ENCODE measurements at regions not wholly inside any gene's neighbourhood (a gene's known extent, or its start where the extent isn't known, plus 50 kb on each side); places are given as distances from the start of the nearest gene placed in this dataset.

GRCh38 chr13:105830821-105831220 is 704.6 kb downstream of the EFNB2 start:
- no peak overlapping the region for H3K27ac Mint-ChIP-seq
- no peaks in the 10 kb centered on the region for H3K4me1 Mint-ChIP-seq (ENCODE audit: low read depth)
- no peak overlapping the region for H3K4me3 Mint-ChIP-seq
- TF ChIP-seq CTCF (IDR thresholded peaks at IDR 0.05) = no peak
- H3K9me3 Mint-ChIP-seq = peaks cover 18% of the 10 kb centered on the region; the same call in 1 of the 2 replicates
- no peaks in the 10 kb centered on the region; the same call in 1 of the 2 replicates for H3K36me3 Mint-ChIP-seq (ENCODE audit: low read depth)
- DNase-seq = no peak
- H3K27me3 Mint-ChIP-seq (ENCODE audit: insufficient read depth) = no peaks in the 10 kb centered on the region; the same call in 1 of the 2 replicates

GRCh38 chr13:105827111-105827809 is 708.2 kb downstream of the EFNB2 start:
- H3K9me3 Mint-ChIP-seq = peaks cover 13% of the 10 kb centered on the region; the same call in 1 of the 2 replicates

GRCh38 chr13:105825071-105825470 is 710.4 kb downstream of the EFNB2 start:
- no peak for DNase-seq
- no peaks in the 10 kb centered on the region; the same call in 1 of the 2 replicates for H3K36me3 Mint-ChIP-seq (ENCODE audit: low read depth)
- H3K4me3 Mint-ChIP-seq = no peak overlapping the region
- TF ChIP-seq CTCF (IDR thresholded peaks at IDR 0.05) = no peak
- no peaks in the 10 kb centered on the region for H3K4me1 Mint-ChIP-seq (ENCODE audit: low read depth)
- no peak overlapping the region for H3K27ac Mint-ChIP-seq
- peaks cover 2% of the 10 kb centered on the region; the same call in 1 of the 2 replicates for H3K27me3 Mint-ChIP-seq (ENCODE audit: insufficient read depth)
- H3K9me3 Mint-ChIP-seq = peaks cover 8% of the 10 kb centered on the region; the same call in 1 of the 2 replicates

More at GRCh38 chr13:105827111-105827809, 708.2 kb downstream of the EFNB2 start:
- no peaks in the 10 kb centered on the region for H3K4me1 Mint-ChIP-seq (ENCODE audit: low read depth)
- no peaks in the 10 kb centered on the region; the same call in 1 of the 2 replicates for H3K36me3 Mint-ChIP-seq (ENCODE audit: low read depth)
- TF ChIP-seq CTCF (IDR thresholded peaks at IDR 0.05) = no peak
- H3K27me3 Mint-ChIP-seq (ENCODE audit: insufficient read depth) = peaks cover 2% of the 10 kb centered on the region; the same call in 1 of the 2 replicates
- no peak for DNase-seq
- no peak overlapping the region for H3K4me3 Mint-ChIP-seq
- no peak overlapping the region for H3K27ac Mint-ChIP-seq

GRCh38 chr13:105821337-105821736 is 714.1 kb downstream of the EFNB2 start:
- no peaks in the 10 kb centered on the region for H3K4me1 Mint-ChIP-seq (ENCODE audit: low read depth)
- H3K4me3 Mint-ChIP-seq = no peak overlapping the region
- peaks cover 3% of the 10 kb centered on the region; the same call in 1 of the 2 replicates for H3K9me3 Mint-ChIP-seq
- H3K27ac Mint-ChIP-seq = no peak overlapping the region
- H3K36me3 Mint-ChIP-seq (ENCODE audit: low read depth) = no peaks in the 10 kb centered on the region
- no peak for DNase-seq
- peaks cover 4% of the 10 kb centered on the region for H3K27me3 Mint-ChIP-seq (ENCODE audit: insufficient read depth)
- no peak for TF ChIP-seq CTCF (IDR thresholded peaks at IDR 0.05)

- no peaks in the 10 kb centered on the region for H3K36me3 Mint-ChIP-seq (ENCODE audit: low read depth)
- no peak overlapping the region for H3K4me3 Mint-ChIP-seq
- no peaks in the 10 kb centered on the region for H3K4me1 Mint-ChIP-seq (ENCODE audit: low read depth)
- no peaks in the 10 kb centered on the region; the same call in 1 of the 2 replicates for H3K9me3 Mint-ChIP-seq
- no peak for TF ChIP-seq CTCF (IDR thresholded peaks at IDR 0.05)
- DNase-seq = no peak
- peaks cover 4% of the 10 kb centered on the region for H3K27me3 Mint-ChIP-seq (ENCODE audit: insufficient read depth)
- H3K27ac Mint-ChIP-seq = no peak overlapping the region
Measured at GRCh38 chr13:105820415-105820814, 715.0 kb downstream of the EFNB2 start.
